CD4-positive, alpha-beta T cell treated with Interleukin-1 beta for 1 hour (primary cell): ENCODE measurements at regions not wholly inside any gene's neighbourhood (a gene's known extent, or its start where the extent isn't known, plus 50 kb on each side); places are given as distances from the start of the nearest gene placed in this dataset.

Experiments
- DNase-seq, 2 donors: peaks; one replicate each; pipeline ENCODE4 v3.0.0-alpha.2; 2020 to 2022

GRCh38 chr5:167579693-167580055 lies 711.8 kb upstream of the WWC1 start:
- no peak for DNase-seq

- DNase-seq, result no peak
Measured at GRCh38 chr5:167580608-167581007, 710.8 kb upstream of the WWC1 start.

- DNase-seq, result no peak
Measured at GRCh38 chr5:167582283-167582682, 709.2 kb upstream of the WWC1 start.

- no peak for DNase-seq
Measured at GRCh38 chr5:167582886-167583285, 708.6 kb upstream of the WWC1 start.

GRCh38 chr5:167585184-167585583 lies 706.3 kb upstream of the WWC1 start:
- DNase-seq, result no peak

GRCh38 chr5:167587772-167588437 lies 703.5 kb upstream of the WWC1 start:
- DNase-seq, result no peak

- no peak for DNase-seq
Measured at GRCh38 chr5:167592114-167592513, 699.3 kb upstream of the WWC1 start.

- no peak for DNase-seq
Measured at GRCh38 chr5:167593329-167594060, 698.0 kb upstream of the WWC1 start.

GRCh38 chr5:167594061-167594435 lies 697.4 kb upstream of the WWC1 start:
- DNase-seq, result no peak

GRCh38 chr5:167594750-167595149 lies 696.7 kb upstream of the WWC1 start:
- DNase-seq, result no peak

- no peak for DNase-seq
Measured at GRCh38 chr5:167595196-167595595, 696.2 kb upstream of the WWC1 start.

- no peak for DNase-seq
Measured at GRCh38 chr5:167598166-167598565, 693.3 kb upstream of the WWC1 start.

GRCh38 chr5:167602067-167602466 lies 689.4 kb upstream of the WWC1 start:
- DNase-seq, result no peak

GRCh38 chr5:167603135-167603534 lies 688.3 kb upstream of the WWC1 start:
- no peak for DNase-seq

GRCh38 chr5:167608390-167609272 lies 682.8 kb upstream of the WWC1 start:
- no peak for DNase-seq

- DNase-seq, result no peak
Measured at GRCh38 chr5:167614294-167615021, 677.0 kb upstream of the WWC1 start.

GRCh38 chr5:167616043-167616890 lies 675.2 kb upstream of the WWC1 start:
- DNase-seq, result no peak

- DNase-seq, result no peak
Measured at GRCh38 chr5:167623354-167623753, 668.1 kb upstream of the WWC1 start.

- no peak for DNase-seq
Measured at GRCh38 chr5:167624053-167624452, 667.4 kb upstream of the WWC1 start.

GRCh38 chr5:167626341-167627123 lies 664.9 kb upstream of the WWC1 start:
- no peak for DNase-seq

- no peak for DNase-seq
Measured at GRCh38 chr5:167629634-167630033, 661.8 kb upstream of the WWC1 start.
